Body of pancreas (tissue), 4 donors: ENCODE measurements at regions not wholly inside any gene's neighbourhood (a gene's known extent, or its start where the extent isn't known, plus 50 kb on each side); places are given as distances from the start of the nearest gene placed in this dataset.

Source experiments
- ATAC-seq: fragments of 150-250 bp; one replicate; pipeline ENCODE4 v1.9.1; 2016
- DNase-seq, 4 donors: peaks; one replicate each; pipeline ENCODE4 v3.0.0-alpha.2; 2019
- H3K27ac ChIP-seq, 4 donors: fragments of 200-600 bp; sonication (generic); 1 replicate in 3 of 4; 2 replicates in 1 of 4; pipeline versions ENCODE4 v1.5.1 to v1.6.1; 2016 to 2019; ENCODE audit warnings: mild to moderate bottlenecking in 1 of 4, mixed read lengths in 1 of 4, moderate library complexity in 1 of 4
- H3K27me3 ChIP-seq, 2 donors: fragments of 200-600 bp; sonication (generic); one replicate each; pipeline ENCODE4 v1.6.0; 2016; ENCODE audit warnings: mild to moderate bottlenecking in 1 of 2
- H3K36me3 ChIP-seq, 2 donors: fragments of 200-600 bp; sonication (generic); replicated peaks in 1 of 2; 2 replicates each; pipeline ENCODE4 v1.5.1; 2016; ENCODE audit warnings: low read depth in 2 of 2; ENCODE audit not compliant: insufficient read depth in 1 of 2
- H3K4me1 ChIP-seq: fragments of 200-600 bp; sonication (generic); one replicate; pipeline ENCODE4 v1.6.0; 2016
- H3K4me3 ChIP-seq, 2 donors: fragments of 200-600 bp; sonication (generic); 1 replicate in 1 of 2; 2 replicates in 1 of 2; pipeline ENCODE4 v1.5.1; 2016 to 2019
- H3K9me3 ChIP-seq, 3 donors: fragments of 200-600 bp; sonication (generic); 1 replicate in 2 of 3; 2 replicates in 1 of 3; pipeline ENCODE4 v1.5.1; 2016
- CTCF ChIP-seq, 7 experiments: fragments of 450-650 bp in 4 of 7; fragments of 200-600 bp in 3 of 7; sonication (generic) in 3 of 7; IDR thresholded peaks; one replicate each; pipeline ENCODE4 v1.5.1; 2016 to 2019; ENCODE audit warnings: antibody characterized with exemption in 7 of 7
- POLR2A ChIP-seq, 3 donors: fragments of 450-650 bp; IDR thresholded peaks; one replicate each; pipeline ENCODE4 v1.6.1; 2016; ENCODE audit warnings: antibody characterized with exemption in 3 of 3, mild to moderate bottlenecking in 2 of 3
- WGBS, 2 donors: methylation state at CpG; one replicate each; pipeline ENCODE4 v1.1.5; 2017; 5-methylcytosine and 5-hydroxymethylcytosine counted together
- intact Hi-C: fragments of 100-400 bp; cut with DNase I; formaldehyde crosslinking; loops from one replicate; pipeline ENCODE4 v1.15.1; 2023

DNA sequence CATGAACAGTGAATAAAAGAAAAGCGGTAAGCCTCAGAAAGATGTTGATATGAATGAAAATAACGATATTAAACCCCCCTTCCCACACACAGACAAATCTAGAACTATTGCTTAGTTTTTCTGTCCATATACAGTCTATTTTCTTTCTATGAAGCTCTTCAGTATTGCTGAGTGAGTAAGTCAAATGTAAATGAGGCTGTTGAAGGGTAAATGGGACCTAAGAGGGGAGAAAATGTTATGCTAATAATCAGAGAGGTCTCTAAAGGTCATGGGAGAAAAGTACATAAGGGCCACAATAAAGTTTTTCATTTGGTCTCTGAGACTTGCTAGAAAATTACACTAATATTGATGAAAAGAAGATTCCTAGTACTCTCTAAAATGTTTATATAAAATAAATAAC lies 56.2 kb downstream of the PABPC4L start:
- WGBS, 2 donors, result 33 to 59% methylated on average over 2 of the region's 2 CpGs
- intact Hi-C loops, result no loop called here
- H3K9me3 ChIP-seq, result no peaks in the 10 kb centered on the region
- no peak overlapping the region for H3K4me3 ChIP-seq
- no peak for TF ChIP-seq CTCF (IDR thresholded peaks at IDR 0.05)
- no peak for TF ChIP-seq POLR2A (IDR thresholded peaks at IDR 0.05)
- H3K27ac ChIP-seq, result no peak overlapping the region
- H3K4me1 ChIP-seq, result no peaks in the 10 kb centered on the region
- H3K36me3 ChIP-seq, result no peaks in the 10 kb centered on the region
- no peaks in the 10 kb centered on the region for H3K27me3 ChIP-seq
- no peak for ATAC-seq
- no peak for DNase-seq

DNA sequence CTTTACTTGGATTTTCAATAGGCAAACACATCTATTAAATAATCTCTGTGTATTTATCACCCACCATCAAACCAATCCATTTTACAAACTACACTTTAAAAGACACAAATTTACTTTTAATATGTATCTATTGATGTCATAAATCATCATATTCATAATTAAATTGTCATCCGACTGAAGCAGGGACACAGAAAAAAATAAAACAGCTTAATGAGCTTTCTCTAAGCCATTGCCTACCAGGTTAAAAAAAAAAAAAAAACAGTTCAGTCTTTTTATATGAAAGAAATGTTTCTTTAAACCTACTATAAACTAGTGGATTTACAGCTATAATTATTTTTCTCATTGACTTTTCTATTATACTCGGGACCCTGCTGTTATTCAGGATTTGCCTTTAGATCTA lies 57.3 kb downstream of the PABPC4L start:
- intact Hi-C loops, result no loop called here
- TF ChIP-seq CTCF (IDR thresholded peaks at IDR 0.05) (no peak), POLR2A (IDR thresholded peaks at IDR 0.05) (no peak)

GRCh38 chr4:134141728-134142127 lies 59.9 kb downstream of the PABPC4L start:
- Histone ChIP-seq H3K27me3 (no peaks in the 10 kb centered on the region), H3K9me3 (no peaks in the 10 kb centered on the region), H3K4me3 (no peak overlapping the region), H3K27ac (no peak overlapping the region), H3K4me1 (no peaks in the 10 kb centered on the region), H3K36me3 (no peaks in the 10 kb centered on the region)
- intact Hi-C loops, result no loop called here
- TF ChIP-seq POLR2A (IDR thresholded peaks at IDR 0.05), result no peak
- no peak for TF ChIP-seq CTCF (IDR thresholded peaks at IDR 0.05)
- 47 to 64% methylated on average over 2 of the region's 2 CpGs for WGBS, 2 donors
- no peak for ATAC-seq
- DNase-seq, result no peak

More for the DNA sequence above, 57.3 kb downstream of the PABPC4L start:
- no peak overlapping the region for H3K4me3 ChIP-seq
- ATAC-seq (no peak), DNase-seq (no peak)
- no peaks in the 10 kb centered on the region for H3K27me3 ChIP-seq
- H3K4me1 ChIP-seq, result no peaks in the 10 kb centered on the region
- no peak overlapping the region for H3K27ac ChIP-seq
- 20 to 24% methylated on average over 2 of the region's 2 CpGs for WGBS, 2 donors
- H3K9me3 ChIP-seq, result no peaks in the 10 kb centered on the region
- H3K36me3 ChIP-seq, result no peaks in the 10 kb centered on the region

DNA sequence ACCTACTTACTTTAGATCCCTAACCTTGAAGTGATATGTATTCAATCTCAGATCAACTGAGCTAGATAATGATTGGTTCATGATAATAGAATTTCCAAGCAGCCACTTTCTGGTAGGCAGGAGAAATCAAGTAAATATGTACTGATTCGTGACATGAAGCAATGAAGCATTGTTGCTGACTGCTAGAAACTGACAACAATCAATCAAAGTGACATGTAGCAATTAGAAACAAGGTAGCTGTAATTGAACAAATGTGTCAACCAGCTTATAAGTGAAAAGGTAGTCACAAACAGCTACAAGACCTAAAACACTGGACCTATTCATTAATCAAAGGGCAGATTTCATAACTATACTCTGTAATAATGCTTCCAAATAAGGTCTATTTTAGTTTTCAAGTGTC lies 62.4 kb downstream of the PABPC4L start:
- ATAC-seq (no peak), DNase-seq (no peak)
- no peak overlapping the region for H3K4me3 ChIP-seq
- TF ChIP-seq CTCF (IDR thresholded peaks at IDR 0.05) (no peak), POLR2A (IDR thresholded peaks at IDR 0.05) (no peak)
- H3K9me3 ChIP-seq, result no peaks in the 10 kb centered on the region
- H3K36me3 ChIP-seq, result no peaks in the 10 kb centered on the region
- no peaks in the 10 kb centered on the region for H3K4me1 ChIP-seq
- intact Hi-C loops, result no loop called here
- no peak overlapping the region for H3K27ac ChIP-seq
- WGBS, 2 donors, result 28 to 41% methylated on average over 1 of the region's 1 CpG
- no peaks in the 10 kb centered on the region for H3K27me3 ChIP-seq

GRCh38 chr4:134132086-134132783 lies 69.4 kb downstream of the PABPC4L start:
- Histone ChIP-seq H3K27me3 (no peaks in the 10 kb centered on the region), H3K9me3 (no peaks in the 10 kb centered on the region), H3K27ac (no peak overlapping the region), H3K4me1 (no peaks in the 10 kb centered on the region), H3K4me3 (no peak overlapping the region), H3K36me3 (no peaks in the 10 kb centered on the region)
- intact Hi-C loops, result no loop called here
- WGBS, 2 donors, result 62 to 69% methylated on average over 3 of the region's 3 CpGs
- TF ChIP-seq POLR2A (IDR thresholded peaks at IDR 0.05) (no peak), CTCF (IDR thresholded peaks at IDR 0.05) (no peak)
- DNase-seq (no peak), ATAC-seq (no peak)
